GM18498 (cell line): ENCODE measurements at regions not wholly inside any gene's neighbourhood (a gene's known extent, or its start where the extent isn't known, plus 50 kb on each side); places are given as distances from the start of the nearest gene placed in this dataset.
"Not testable (repeated sequence)": the region's sequence is repeated elsewhere in the genome, so short reads cannot be mapped to it uniquely, and the experiment has no call there.

Source experiments
- ATAC-seq: cut with Tn5 transposase; IDR thresholded peaks from one replicate; pipeline ENCODE4 v1.9.1; 2021; ENCODE audit warnings: mild to moderate bottlenecking, moderate library complexity; ENCODE audit not compliant: unreplicated experiment

DNA sequence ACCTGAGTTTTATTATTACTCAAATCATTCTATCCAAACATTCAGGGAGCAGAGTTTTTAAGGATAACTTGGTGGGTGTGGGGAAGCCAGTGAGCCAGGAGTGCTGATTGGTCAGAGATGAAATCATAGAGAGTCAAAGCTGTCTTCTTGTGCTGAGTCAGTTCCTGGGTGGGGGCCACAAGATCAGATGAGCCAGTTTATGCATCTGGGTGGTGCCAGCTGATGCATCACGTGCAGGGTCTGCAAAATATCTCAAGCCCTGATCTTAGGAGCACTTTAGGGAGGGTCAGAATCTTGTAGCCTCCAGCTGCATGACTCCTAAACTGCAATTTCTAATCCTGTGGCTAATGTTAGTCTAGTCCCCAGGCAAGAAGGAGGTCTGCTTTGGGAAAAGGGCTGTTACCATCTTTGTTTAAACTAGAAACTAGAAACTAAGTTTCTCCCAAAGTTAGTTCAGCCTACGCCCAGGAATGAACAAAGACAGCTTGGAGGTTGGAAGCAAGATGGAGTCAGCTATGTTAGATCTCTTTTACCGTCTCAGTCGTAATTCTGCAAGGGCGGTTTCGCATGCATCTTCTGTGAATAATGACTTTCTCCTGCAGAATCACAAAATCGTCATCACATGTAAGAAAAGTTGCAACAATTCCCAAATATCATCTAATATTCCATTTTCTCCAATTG is 97.5 kb downstream of the ZNF664 start:
- not testable (repeated sequence) for ATAC-seq

- no peak for ATAC-seq
These were observed 98.0 kb downstream of the ZNF664 start for GRCh38 chr12:124071075-124071443.

DNA sequence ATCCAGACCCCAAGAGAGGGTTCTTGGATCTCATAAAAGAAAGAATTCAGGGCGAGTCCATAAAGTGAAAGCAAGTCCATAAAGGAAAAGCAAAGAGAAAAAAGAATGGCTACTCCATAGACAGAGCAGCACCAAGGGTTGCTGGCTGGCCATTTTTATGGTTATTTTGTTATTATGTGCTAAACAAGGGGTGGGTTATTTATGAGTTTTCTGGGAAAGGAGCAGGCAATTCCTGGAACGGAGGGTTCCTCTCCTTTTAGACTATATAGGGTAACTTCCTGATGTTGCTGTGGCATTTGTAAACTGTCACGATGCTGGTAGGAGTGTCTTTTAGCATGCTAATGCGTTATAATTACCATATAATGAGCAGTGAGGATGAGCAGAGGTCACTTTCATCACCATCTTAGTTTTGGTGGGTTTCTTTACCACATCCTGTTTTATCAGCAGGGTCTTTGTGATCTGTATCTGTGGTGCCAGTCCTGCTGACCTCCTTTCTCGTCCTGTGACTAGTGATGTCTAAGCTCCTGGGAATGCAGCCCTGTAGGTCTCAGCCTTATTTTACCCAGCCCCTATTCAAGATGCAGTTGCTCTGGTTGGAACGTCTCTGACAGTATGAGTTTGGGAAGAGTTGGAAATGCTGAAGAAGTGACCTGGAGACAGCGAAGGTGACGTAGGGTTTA is 100.5 kb downstream of the ZNF664 start:
- no peak for ATAC-seq

GRCh38 chr12:124075841-124076240 is 102.8 kb downstream of the ZNF664 start:
- no peak for ATAC-seq

- no peak for ATAC-seq
These were observed 104.7 kb downstream of the ZNF664 start for GRCh38 chr12:124077701-124078100.

GRCh38 chr12:124078800-124079199 is 105.8 kb downstream of the ZNF664 start:
- no peak for ATAC-seq

GRCh38 chr12:124080649-124081048 is 107.6 kb downstream of the ZNF664 start:
- ATAC-seq = no peak

GRCh38 chr12:124082012-124082411 is 109.0 kb downstream of the ZNF664 start:
- ATAC-seq = no peak

GRCh38 chr12:124082687-124083086 is 109.7 kb downstream of the ZNF664 start:
- no peak for ATAC-seq

- ATAC-seq = no peak
These were observed 110.7 kb downstream of the ZNF664 start for GRCh38 chr12:124083708-124084107.

GRCh38 chr12:124085419-124086296 is 112.6 kb downstream of the ZNF664 start:
- no peak for ATAC-seq

GRCh38 chr12:124086299-124086898 is 113.4 kb downstream of the ZNF664 start:
- no peak for ATAC-seq

DNA sequence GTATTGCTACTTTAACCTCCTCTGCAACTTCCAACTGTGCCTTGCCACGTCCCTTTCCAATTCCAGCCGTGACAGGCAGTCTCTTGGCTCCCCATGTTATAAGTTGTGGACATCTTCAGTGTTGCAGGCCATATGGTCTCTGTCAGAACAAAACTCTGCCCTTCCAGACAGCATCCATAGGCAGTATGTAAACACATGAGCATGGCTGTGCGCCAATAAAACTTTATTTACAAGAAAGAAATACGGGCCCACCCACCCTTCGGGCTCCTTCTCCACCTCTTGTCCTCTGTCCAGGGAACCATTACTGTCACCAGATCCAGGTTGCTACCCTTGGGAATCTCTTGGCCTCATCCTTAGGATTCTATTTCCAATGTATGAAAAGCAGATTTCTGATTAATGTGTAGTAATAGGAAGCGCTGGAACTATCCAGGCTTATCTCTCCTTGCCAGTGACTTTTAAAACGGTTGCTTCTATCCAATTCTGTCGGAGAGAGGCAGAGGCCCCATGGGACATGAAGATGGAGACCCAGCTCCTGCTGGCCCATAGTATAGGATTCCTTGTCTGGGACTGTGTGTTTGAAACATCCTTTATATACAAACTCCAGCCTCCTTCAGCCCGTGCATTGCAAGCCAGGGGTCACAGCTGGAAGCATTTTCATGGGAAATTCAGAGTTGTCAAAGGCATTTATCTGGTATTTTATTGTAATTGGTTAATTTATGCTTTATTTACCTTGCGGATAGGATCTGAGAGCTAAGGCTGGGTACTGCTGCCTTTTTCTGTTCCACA is 114.4 kb downstream of the ZNF664 start:
- ATAC-seq = no peak

GRCh38 chr12:124088217-124088907 is 115.3 kb downstream of the ZNF664 start:
- ATAC-seq = no peak

DNA sequence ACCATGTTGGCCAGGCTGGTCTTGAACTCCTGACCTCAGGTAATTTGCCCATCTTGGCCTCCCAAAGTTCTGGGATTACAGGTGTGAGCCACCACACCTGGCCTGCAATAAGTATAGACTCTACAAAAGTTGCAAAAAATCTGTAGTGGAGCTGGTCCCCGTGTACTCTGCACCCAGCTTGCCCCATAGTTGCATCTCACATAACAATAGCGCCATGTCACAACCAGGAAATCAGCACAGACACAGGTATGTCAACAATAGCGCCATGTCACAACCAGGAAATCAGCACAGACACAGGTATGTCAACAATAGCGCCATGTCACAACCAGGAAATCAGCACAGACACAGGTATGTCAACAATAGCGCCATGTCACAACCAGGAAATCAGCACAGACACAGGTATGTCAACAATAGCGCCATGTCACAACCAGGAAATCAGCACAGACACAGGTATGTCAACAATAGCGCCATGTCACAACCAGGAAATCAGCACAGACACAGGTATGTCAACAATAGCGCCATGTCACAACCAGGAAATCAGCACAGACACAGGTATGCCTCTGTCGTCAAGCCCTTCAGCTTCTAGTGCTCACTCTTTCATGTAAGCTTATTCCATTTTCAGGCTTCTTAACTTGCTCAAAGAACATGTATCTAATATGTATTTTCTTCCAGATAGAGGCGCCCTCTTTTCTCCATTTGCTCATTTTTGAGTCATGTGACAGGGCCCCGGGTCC is 116.3 kb downstream of the ZNF664 start:
- not testable (repeated sequence) for ATAC-seq

GRCh38 chr12:124091835-124092234 is 118.8 kb downstream of the ZNF664 start:
- no peak for ATAC-seq

- not testable (repeated sequence) for ATAC-seq
These were observed 119.5 kb downstream of the ZNF664 start for GRCh38 chr12:124092532-124092931.

DNA sequence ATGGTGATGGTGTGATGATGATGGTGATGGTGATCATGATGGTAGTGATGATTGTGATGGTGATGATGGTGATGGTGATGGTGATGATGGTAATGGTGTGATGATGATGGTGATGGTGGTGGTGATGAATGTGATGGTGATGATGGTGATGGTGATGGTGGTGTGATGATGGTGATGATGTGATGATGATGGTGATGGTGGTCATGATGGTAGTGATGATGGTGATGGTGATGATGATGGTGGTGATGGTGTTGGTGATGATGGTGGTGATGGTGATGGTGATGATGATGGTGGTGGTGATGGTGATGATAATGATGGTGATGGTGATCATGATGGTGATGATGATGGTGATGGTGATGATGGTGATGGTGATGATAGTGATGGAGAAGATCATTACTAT is 120.3 kb downstream of the ZNF664 start:
- ATAC-seq = no peak

- ATAC-seq = no peak
These were observed 121.2 kb downstream of the ZNF664 start for GRCh38 chr12:124094188-124094587.
